Epithelial cell of esophagus (primary cell): ENCODE measurements at regions not wholly inside any gene's neighbourhood (a gene's known extent, or its start where the extent isn't known, plus 50 kb on each side); places are given as distances from the start of the nearest gene placed in this dataset.
"Not testable (repeated sequence)": the region's sequence is repeated elsewhere in the genome, so short reads cannot be mapped to it uniquely, and the experiment has no call there.

Experiments
- DNase-seq: peaks from one replicate; pipeline ENCODE4 v3.0.0; 2010; ENCODE audit warnings: low read depth
- H3K4me3 ChIP-seq: 2 replicates; pipeline ENCODE4 v1.5.1; 2011; ENCODE audit warnings: mild to moderate bottlenecking, low read length, control low read depth
- CTCF ChIP-seq: IDR thresholded peaks from 2 replicates; pipeline ENCODE4 v1.5.1; 2011; ENCODE audit warnings: low read depth, mild to moderate bottlenecking, low read length, control low read depth, inconsistent platforms; ENCODE audit not compliant: insufficient read depth; ENCODE audit errors: missing control alignments

- DNase-seq = no peak
- no peak overlapping the region for H3K4me3 ChIP-seq
- TF ChIP-seq CTCF = no peak
Measured at GRCh38 chr1:168833362-168833761, 104.4 kb upstream of the DPT start.

- no peak for DNase-seq
- H3K4me3 ChIP-seq = no peak overlapping the region
- TF ChIP-seq CTCF = no peak
Measured at GRCh38 chr1:168833801-168834224, 104.8 kb upstream of the DPT start.

GRCh38 chr1:168834225-168834872, 105.3 kb upstream of the DPT start:
- DNase-seq = peak; percentile 21
- no peak for TF ChIP-seq CTCF
- no peak overlapping the region for H3K4me3 ChIP-seq

- DNase-seq = no peak
- no peak for TF ChIP-seq CTCF
- no peak overlapping the region for H3K4me3 ChIP-seq
Measured at GRCh38 chr1:168835176-168835575, 106.2 kb upstream of the DPT start.

GRCh38 chr1:168835791-168836190, 106.8 kb upstream of the DPT start:
- DNase-seq = peak; percentile 51

GRCh38 chr1:168836469-168836868, 107.5 kb upstream of the DPT start:
- DNase-seq = no peak
- TF ChIP-seq CTCF = no peak
- no peak overlapping the region for H3K4me3 ChIP-seq

More at GRCh38 chr1:168835791-168836190, 106.8 kb upstream of the DPT start:
- H3K4me3 ChIP-seq = no peak overlapping the region
- TF ChIP-seq CTCF = no peak

- H3K4me3 ChIP-seq, DNase-seq: not testable (repeated sequence)
Measured at GRCh38 chr1:168837230-168837629, 108.2 kb upstream of the DPT start.
